BE2C (cell line): ENCODE measurements at regions not wholly inside any gene's neighbourhood (a gene's known extent, or its start where the extent isn't known, plus 50 kb on each side); places are given as distances from the start of the nearest gene placed in this dataset.

ENCODE experiments used
- DNase-seq: peaks from one replicate; pipeline ENCODE4 v3.0.0-alpha.2; 2020
- H3K27me3 ChIP-seq: fragments of 250-450 bp; sonication (Bioruptor Pico); 2 replicates; pipeline ENCODE4 v1.5.1; 2020; ENCODE audit warnings: mild to moderate bottlenecking
- H3K36me3 ChIP-seq: fragments of 250-450 bp; sonication (Bioruptor Pico); 2 replicates; pipeline ENCODE4 v1.5.1; 2020; ENCODE audit warnings: mild to moderate bottlenecking
- H3K4me1 ChIP-seq: fragments of 250-450 bp; sonication (Bioruptor Pico); 2 replicates; pipeline ENCODE4 v1.5.1; 2020
- H3K4me3 ChIP-seq: 2 replicates; pipeline ENCODE4 v1.5.1; 2011; ENCODE audit warnings: low read depth, low read length
- H3K9me3 ChIP-seq: fragments of 250-450 bp; sonication (Bioruptor Pico); 2 replicates; pipeline ENCODE4 v1.5.1; 2020
- TF ChIP-seq, protein P1 (sequence below): IDR thresholded peaks from 2 replicates; pipeline ENCODE4 v1.5.1; 2012; ENCODE audit warnings: mild to moderate bottlenecking, low read depth, low read length

DNA sequence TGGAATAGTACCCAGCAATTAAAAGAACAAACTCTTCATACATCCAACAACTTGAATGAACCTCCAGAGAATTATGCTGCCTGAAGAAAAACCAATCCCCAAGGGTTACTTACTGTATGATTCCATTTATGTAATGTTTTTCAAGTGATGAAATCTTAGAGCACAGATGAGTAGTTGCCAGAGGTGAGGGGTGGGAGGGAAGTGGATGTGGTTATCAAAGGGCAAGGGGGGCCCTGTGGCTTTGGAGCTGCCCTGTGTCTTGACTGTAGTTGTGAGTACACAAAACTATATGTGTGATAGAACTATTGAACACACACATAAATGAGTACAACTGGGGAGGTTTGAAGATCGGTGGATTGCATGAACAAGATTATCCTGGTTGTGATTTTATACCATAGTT lies 115.8 kb upstream of the SLC25A48 start:
- DNase-seq, result no peak
- Histone ChIP-seq H3K27me3 (peaks cover 18% of the 10 kb centered on the region), H3K36me3 (no peaks in the 10 kb centered on the region), H3K9me3 (no peaks in the 10 kb centered on the region), H3K4me3 (no peak overlapping the region), H3K4me1 (no peaks in the 10 kb centered on the region)
- TF ChIP-seq, protein P1, sequence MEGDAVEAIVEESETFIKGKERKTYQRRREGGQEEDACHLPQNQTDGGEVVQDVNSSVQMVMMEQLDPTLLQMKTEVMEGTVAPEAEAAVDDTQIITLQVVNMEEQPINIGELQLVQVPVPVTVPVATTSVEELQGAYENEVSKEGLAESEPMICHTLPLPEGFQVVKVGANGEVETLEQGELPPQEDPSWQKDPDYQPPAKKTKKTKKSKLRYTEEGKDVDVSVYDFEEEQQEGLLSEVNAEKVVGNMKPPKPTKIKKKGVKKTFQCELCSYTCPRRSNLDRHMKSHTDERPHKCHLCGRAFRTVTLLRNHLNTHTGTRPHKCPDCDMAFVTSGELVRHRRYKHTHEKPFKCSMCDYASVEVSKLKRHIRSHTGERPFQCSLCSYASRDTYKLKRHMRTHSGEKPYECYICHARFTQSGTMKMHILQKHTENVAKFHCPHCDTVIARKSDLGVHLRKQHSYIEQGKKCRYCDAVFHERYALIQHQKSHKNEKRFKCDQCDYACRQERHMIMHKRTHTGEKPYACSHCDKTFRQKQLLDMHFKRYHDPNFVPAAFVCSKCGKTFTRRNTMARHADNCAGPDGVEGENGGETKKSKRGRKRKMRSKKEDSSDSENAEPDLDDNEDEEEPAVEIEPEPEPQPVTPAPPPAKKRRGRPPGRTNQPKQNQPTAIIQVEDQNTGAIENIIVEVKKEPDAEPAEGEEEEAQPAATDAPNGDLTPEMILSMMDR, result no peak

DNA sequence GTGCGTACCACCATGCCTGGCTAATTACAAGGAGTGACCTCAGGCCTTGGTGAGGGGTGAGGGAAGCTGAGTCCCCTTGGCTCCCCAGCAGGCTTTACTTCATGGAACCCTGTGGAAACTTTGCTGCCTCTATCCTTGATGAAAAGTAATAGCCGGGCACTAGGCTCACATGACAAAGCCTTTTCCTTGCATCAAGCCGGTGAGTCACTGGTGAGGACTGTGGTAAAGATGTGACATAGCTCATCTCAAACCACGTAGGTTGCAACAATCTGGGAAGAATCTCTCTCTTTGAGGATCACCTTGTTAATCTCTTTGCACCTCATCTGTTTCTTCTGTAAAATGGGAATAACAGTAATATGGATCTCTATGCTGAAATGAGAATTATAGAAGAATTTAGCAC lies 116.3 kb upstream of the SLC25A48 start:
- Histone ChIP-seq H3K9me3 (no peaks in the 10 kb centered on the region), H3K4me3 (no peak overlapping the region), H3K27me3 (peaks cover 23% of the 10 kb centered on the region), H3K36me3 (no peaks in the 10 kb centered on the region), H3K4me1 (no peaks in the 10 kb centered on the region)
- no peak for DNase-seq
- TF ChIP-seq, protein P1, result no peak

DNA sequence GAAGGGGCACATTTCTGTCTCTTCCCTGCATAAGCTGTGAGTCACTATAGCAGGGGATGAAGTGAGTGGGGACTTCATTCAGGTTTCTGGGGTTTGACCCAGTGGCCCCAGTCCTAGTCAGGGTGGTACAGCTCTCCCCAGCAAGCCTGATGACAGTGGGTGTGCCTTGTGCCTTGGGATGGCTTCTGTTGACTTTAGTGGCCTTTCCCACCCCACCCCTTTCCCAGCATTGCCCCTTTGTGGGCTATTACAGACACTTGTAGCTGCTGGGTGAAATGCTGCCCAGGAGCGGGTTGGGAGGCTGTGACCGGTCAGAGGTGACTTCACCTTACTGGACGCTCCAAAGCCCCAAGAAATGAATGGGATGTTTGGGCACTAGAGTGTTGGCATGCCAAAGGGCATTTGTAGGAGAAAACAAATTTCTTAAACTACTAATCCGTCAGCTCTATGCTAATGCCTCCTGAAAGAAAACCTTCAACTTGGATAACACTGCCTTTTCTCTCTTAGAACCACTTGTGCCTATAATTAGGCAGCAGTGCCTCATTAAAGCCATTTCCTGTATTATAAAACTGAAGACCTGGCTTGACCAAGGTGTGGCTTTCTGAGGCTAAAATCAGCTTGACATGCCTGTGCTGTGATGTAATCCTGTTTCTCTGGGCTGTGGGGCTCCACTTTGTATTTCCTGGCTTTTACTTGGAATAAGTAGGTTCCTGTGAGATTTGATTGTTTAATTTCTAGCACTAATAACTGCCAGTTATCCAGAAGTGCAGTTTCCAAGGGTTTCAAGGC lies 119.0 kb upstream of the SLC25A48 start:
- Histone ChIP-seq H3K4me3 (no peak overlapping the region), H3K36me3 (no peaks in the 10 kb centered on the region), H3K4me1 (no peaks in the 10 kb centered on the region), H3K27me3 (peaks cover 41% of the 10 kb centered on the region), H3K9me3 (no peaks in the 10 kb centered on the region)
- DNase-seq, result no peak
- TF ChIP-seq, protein P1, result no peak

GRCh38 chr5:135714126-135714894 lies 120.2 kb upstream of the SLC25A48 start:
- Histone ChIP-seq H3K27me3 (peaks cover 41% of the 10 kb centered on the region), H3K4me1 (no peaks in the 10 kb centered on the region)
- TF ChIP-seq, protein P1, result no peak

DNA sequence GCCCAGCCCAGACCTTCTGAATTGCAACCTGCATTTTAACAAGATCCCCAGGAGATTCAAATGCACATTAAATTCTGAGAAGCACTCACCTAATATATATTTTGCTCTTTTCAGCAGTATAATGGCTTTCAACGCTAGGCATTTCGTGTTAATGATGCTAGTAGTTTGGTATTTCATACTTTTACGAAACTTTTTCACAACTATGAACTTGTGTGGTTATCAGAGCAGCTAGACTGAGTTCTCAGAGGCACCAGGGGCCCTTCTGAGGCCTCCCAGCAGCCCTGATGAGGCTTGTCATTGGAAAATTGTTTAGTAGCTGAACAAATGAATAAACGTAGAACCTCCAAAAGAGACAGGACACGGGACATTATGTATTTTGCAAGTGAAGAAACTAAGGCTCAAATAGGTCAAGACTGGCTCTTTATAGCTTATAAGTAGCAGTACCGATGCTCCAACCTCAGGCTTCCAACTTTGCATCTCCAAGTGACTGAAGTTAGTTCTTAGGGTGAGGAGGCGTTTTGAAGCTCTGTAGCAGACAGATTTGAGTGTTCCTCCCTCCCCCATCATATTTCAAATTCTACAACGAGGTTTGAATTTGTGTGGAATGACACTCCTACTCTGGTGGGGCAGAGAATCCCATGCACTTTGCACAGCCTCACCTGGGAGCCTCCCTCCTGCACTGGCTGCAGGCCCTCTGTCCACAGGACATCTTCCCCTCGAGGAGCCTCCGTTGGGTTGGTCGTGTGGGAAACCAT lies 121.1 kb upstream of the SLC25A48 start:
- peaks cover 41% of the 10 kb centered on the region for H3K27me3 ChIP-seq
- no peaks in the 10 kb centered on the region for H3K9me3 ChIP-seq
- H3K4me3 ChIP-seq, result no peak overlapping the region
- no peaks in the 10 kb centered on the region for H3K36me3 ChIP-seq
- TF ChIP-seq, protein P1, result no peak
- no peak for DNase-seq
- H3K4me1 ChIP-seq, result no peaks in the 10 kb centered on the region

More at GRCh38 chr5:135714126-135714894, 120.2 kb upstream of the SLC25A48 start:
- no peak for DNase-seq
- Histone ChIP-seq H3K4me3 (no peak overlapping the region), H3K9me3 (no peaks in the 10 kb centered on the region), H3K36me3 (no peaks in the 10 kb centered on the region)
